ENCODE measurements at regions not wholly inside any gene's neighbourhood (a gene's known extent, or its start where the extent isn't known, plus 50 kb on each side); places are given as distances from the start of the nearest gene placed in this dataset.

- no peak overlapping the region for H3K27ac ChIP-seq (ENCODE audit: low read depth in 1 of 2, low read length in 2 of 2)
- WGBS: 77% methylated on average over 4 of the region's 4 CpGs
- no peak for DNase-seq (ENCODE audit: low spot score)
- TF ChIP-seq EGR1 (IDR thresholded peaks at IDR 0.05; ENCODE audit: low read depth in 2 of 2): no peak
- TF ChIP-seq YY1 (IDR thresholded peaks at IDR 0.05): no peak
- no peak for TF ChIP-seq NR2F2 (IDR thresholded peaks at IDR 0.05)
- no peak for TF ChIP-seq GABPA (IDR thresholded peaks at IDR 0.05 in 1 of 2, conservative IDR thresholded peaks at IDR 0.05 in 1 of 2)
- TF ChIP-seq ZBTB33 (IDR thresholded peaks at IDR 0.05): no peak
- TF ChIP-seq REST (IDR thresholded peaks at IDR 0.05): no peak
- no peak for TF ChIP-seq SP1 (IDR thresholded peaks at IDR 0.05)
- no peak for TF ChIP-seq HNF4A (conservative IDR thresholded peaks at IDR 0.05)
- no peak overlapping the region for H3K4me3 ChIP-seq (ENCODE audit: low read depth in 1 of 3, low read length in 3 of 3)
- H3K36me3 ChIP-seq (ENCODE audit: control insufficient read depth in 4 of 4, insufficient read depth in 3 of 4, low read depth in 1 of 4, low read length in 3 of 4): no peaks in the 10 kb centered on the region
- H3K9ac ChIP-seq (ENCODE audit: low read depth in 1 of 2, low read length in 2 of 2): no peak overlapping the region
- H3K27me3 ChIP-seq (ENCODE audit: control insufficient read depth in 4 of 4, insufficient read depth in 4 of 4, low read length in 3 of 4): no peaks in the 10 kb centered on the region
- peaks cover 4 to 21% (median 7%) of the 10 kb centered on the region in 4 donors for H3K4me1 ChIP-seq (ENCODE audit: control insufficient read depth in 4 of 4, insufficient read depth in 4 of 4, low read length in 3 of 4)
- no peaks in the 10 kb centered on the region for H3K9me3 ChIP-seq (ENCODE audit: control insufficient read depth in 4 of 4, low read length in 3 of 4)
These were observed 60.9 kb upstream of the SMIM36 start for GRCh38 chr17:55572139-55572538.

- H3K4me1 ChIP-seq (ENCODE audit: control insufficient read depth in 4 of 4, insufficient read depth in 4 of 4, low read length in 3 of 4): peaks cover 6 to 23% (median 8%) of the 10 kb centered on the region in 4 donors
- no peak overlapping the region for H3K27ac ChIP-seq (ENCODE audit: low read depth in 1 of 2, low read length in 2 of 2)
- no peaks in the 10 kb centered on the region for H3K27me3 ChIP-seq (ENCODE audit: control insufficient read depth in 4 of 4, insufficient read depth in 4 of 4, low read length in 3 of 4)
- DNase-seq (ENCODE audit: low spot score): no peak
- no peaks in the 10 kb centered on the region for H3K36me3 ChIP-seq (ENCODE audit: control insufficient read depth in 4 of 4, insufficient read depth in 3 of 4, low read depth in 1 of 4, low read length in 3 of 4)
- H3K9me3 ChIP-seq (ENCODE audit: control insufficient read depth in 4 of 4, low read length in 3 of 4): no peaks in the 10 kb centered on the region
- H3K4me3 ChIP-seq (ENCODE audit: low read depth in 1 of 3, low read length in 3 of 3): no peak overlapping the region
- H3K9ac ChIP-seq (ENCODE audit: low read depth in 1 of 2, low read length in 2 of 2): no peak overlapping the region
- TF ChIP-seq RXRA (IDR thresholded peaks at IDR 0.05): no peak
- TF ChIP-seq MAX (IDR thresholded peaks at IDR 0.05): no peak
- TF ChIP-seq GABPA (IDR thresholded peaks at IDR 0.05 in 1 of 2, conservative IDR thresholded peaks at IDR 0.05 in 1 of 2): no peak
- no peak for TF ChIP-seq HNF4G (IDR thresholded peaks at IDR 0.05)
- TF ChIP-seq CTCF (IDR thresholded peaks at IDR 0.05; ENCODE audit: low read depth, low read length, missing input control): no peak
- TF ChIP-seq REST (IDR thresholded peaks at IDR 0.05): no peak
- TF ChIP-seq EGR1 (IDR thresholded peaks at IDR 0.05; ENCODE audit: low read depth in 2 of 2): no peak
- no peak for TF ChIP-seq FOXA2 (IDR thresholded peaks at IDR 0.05)
- TF ChIP-seq TAF1 (conservative IDR thresholded peaks at IDR 0.05): no peak
- TF ChIP-seq SP1 (IDR thresholded peaks at IDR 0.05): no peak
- no peak for TF ChIP-seq ATF3 (IDR thresholded peaks at IDR 0.05)
- TF ChIP-seq ZBTB33 (IDR thresholded peaks at IDR 0.05): no peak
- no peak for TF ChIP-seq RAD21 (IDR thresholded peaks at IDR 0.05)
- no peak for TF ChIP-seq JUND (IDR thresholded peaks at IDR 0.05)
- no peak for TF ChIP-seq YY1 (IDR thresholded peaks at IDR 0.05)
- TF ChIP-seq HNF4A (conservative IDR thresholded peaks at IDR 0.05): no peak
- 93% methylated on average over 2 of the region's 2 CpGs for WGBS
These were observed 59.8 kb upstream of the SMIM36 start for GRCh38 chr17:55571095-55571494.

Data from liver (tissue), 8 donors.